Mesendoderm (in vitro differentiated cells): ENCODE measurements at regions not wholly inside any gene's neighbourhood (a gene's known extent, or its start where the extent isn't known, plus 50 kb on each side); places are given as distances from the start of the nearest gene placed in this dataset.

Source experiments
- DNase-seq: peaks from one replicate; pipeline ENCODE4 v3.0.0; 2013
- H2AK5ac ChIP-seq: 2 replicates; pipeline ENCODE4 v1.6.1; 2013; ENCODE audit warnings: low read length, inconsistent platforms
- H2BK120ac ChIP-seq: 2 replicates; pipeline ENCODE4 v1.6.1; 2013; ENCODE audit warnings: low read depth, mild to moderate bottlenecking, low read length, moderate library complexity, mixed read lengths
- H2BK15ac ChIP-seq: replicated peaks from 2 replicates; pipeline ENCODE4 v1.6.1; 2013; ENCODE audit warnings: low read depth, mild to moderate bottlenecking, moderate library complexity
- H2BK5ac ChIP-seq: 2 replicates; pipeline ENCODE4 v1.6.1; 2013; ENCODE audit warnings: low read length, inconsistent platforms
- H3K18ac ChIP-seq: 2 replicates; pipeline ENCODE4 v1.6.1; 2013; ENCODE audit warnings: mild to moderate bottlenecking, low read length, mixed read lengths
- H3K23ac ChIP-seq: one replicate; pipeline ENCODE4 v1.6.1; 2013; ENCODE audit warnings: low read length
- H3K27ac ChIP-seq: 2 replicates; pipeline ENCODE4 v1.5.1; 2013; ENCODE audit warnings: low read depth, mild to moderate bottlenecking, inconsistent platforms, low read length, moderate library complexity
- H3K27me3 ChIP-seq: 2 replicates; pipeline ENCODE4 v1.6.1; 2013; ENCODE audit warnings: low read length, control low read depth, mild to moderate bottlenecking, inconsistent platforms; ENCODE audit not compliant: insufficient read depth, poor library complexity
- H3K36me3 ChIP-seq: 2 replicates; pipeline ENCODE4 v1.6.1; 2013; ENCODE audit warnings: low read length, inconsistent platforms; ENCODE audit not compliant: control insufficient read depth, insufficient read depth
- H3K4ac ChIP-seq: one replicate; pipeline ENCODE4 v1.6.1; 2013; ENCODE audit warnings: low read depth, mild to moderate bottlenecking, low read length, moderate library complexity
- H3K4me1 ChIP-seq: 2 replicates; pipeline ENCODE4 v1.6.1; 2013; ENCODE audit warnings: low read depth, low read length, inconsistent platforms; ENCODE audit not compliant: control insufficient read depth
- H3K4me2 ChIP-seq: 2 replicates; pipeline ENCODE4 v1.6.1; 2013; ENCODE audit warnings: low read length
- H3K4me3 ChIP-seq: 2 replicates; pipeline ENCODE4 v1.5.1; 2013; ENCODE audit warnings: mild to moderate bottlenecking, low read length
- H3K56ac ChIP-seq: one replicate; pipeline ENCODE4 v1.6.1; 2013; ENCODE audit warnings: low read length
- H3K79me1 ChIP-seq: 2 replicates; pipeline ENCODE4 v1.6.1; 2013; ENCODE audit warnings: low read length, inconsistent platforms
- H3K79me2 ChIP-seq: 2 replicates; pipeline ENCODE4 v1.6.1; 2013; ENCODE audit warnings: mild to moderate bottlenecking, low read length; ENCODE audit not compliant: control insufficient read depth, insufficient read depth
- H3K9ac ChIP-seq: 2 replicates; pipeline ENCODE4 v1.6.1; 2013; ENCODE audit warnings: low read length, inconsistent platforms
- H4K5ac ChIP-seq: one replicate; pipeline ENCODE4 v1.6.1; 2013; ENCODE audit warnings: low read length
- H4K8ac ChIP-seq: one replicate; pipeline ENCODE4 v1.6.1; 2013; ENCODE audit warnings: low read depth, mild to moderate bottlenecking, control low read depth, low read length, moderate library complexity
- WGBS: extraction: QIAGEN DNeasy Blood & Tissue Kit; methylation state at CpG from one replicate; pipeline ENCODE4 v1.1.7; 2013; ENCODE audit warnings: low lambda C conversion rate, missing lambda C conversion rate; ENCODE audit not compliant: insufficient coverage; ENCODE audit errors: extremely low coverage; 5-methylcytosine and 5-hydroxymethylcytosine counted together

GRCh38 chr9:91085517-91086291, 276.0 kb downstream of the AUH start:
- Histone ChIP-seq H3K56ac (no peak overlapping the region), H3K4me2 (no peak overlapping the region), H3K23ac (no peak overlapping the region), H4K5ac (no peak overlapping the region), H3K9ac (no peak overlapping the region), H4K8ac (no peak overlapping the region), H3K18ac (no peak overlapping the region), H2AK5ac (no peak overlapping the region), H2BK5ac (no peak overlapping the region), H3K4me1 (peaks cover 2% of the 10 kb centered on the region), H3K27me3 (no peaks in the 10 kb centered on the region), H3K36me3 (no peaks in the 10 kb centered on the region), H3K79me1 (no peaks in the 10 kb centered on the region), H3K79me2 (no peaks in the 10 kb centered on the region), H2BK120ac (no peak overlapping the region), H3K4me3 (no peak overlapping the region), H3K27ac (no peak overlapping the region), H2BK15ac (no peak overlapping the region), H3K4ac (no peak overlapping the region)
- WGBS: no CpG with 5 or more reads among the region's 2 CpGs
- no peak for DNase-seq

GRCh38 chr9:91086657-91087461, 274.9 kb downstream of the AUH start:
- H3K18ac ChIP-seq: no peak overlapping the region
- no peak overlapping the region for H4K5ac ChIP-seq
- H3K4me1 ChIP-seq: peaks cover 2% of the 10 kb centered on the region
- no peaks in the 10 kb centered on the region for H3K36me3 ChIP-seq
- no peak overlapping the region for H3K9ac ChIP-seq
- no peak overlapping the region for H3K56ac ChIP-seq
- no peak overlapping the region for H3K4me2 ChIP-seq
- no peaks in the 10 kb centered on the region for H3K79me2 ChIP-seq
- H2AK5ac ChIP-seq: no peak overlapping the region
- no peaks in the 10 kb centered on the region for H3K79me1 ChIP-seq
- no peak for DNase-seq
- no peak overlapping the region for H3K23ac ChIP-seq
- no peak overlapping the region for H2BK5ac ChIP-seq
- H3K27ac ChIP-seq: no peak overlapping the region
- no peak overlapping the region for H2BK15ac ChIP-seq
- H2BK120ac ChIP-seq: no peak overlapping the region
- H3K4ac ChIP-seq: no peak overlapping the region
- H4K8ac ChIP-seq: no peak overlapping the region
- H3K27me3 ChIP-seq: no peaks in the 10 kb centered on the region
- no peak overlapping the region for H3K4me3 ChIP-seq

- no peaks in the 10 kb centered on the region for H3K27me3 ChIP-seq
- no peak overlapping the region for H3K27ac ChIP-seq
- H3K4me2 ChIP-seq: no peak overlapping the region
- no peak for DNase-seq
- H3K18ac ChIP-seq: no peak overlapping the region
- no peaks in the 10 kb centered on the region for H3K79me1 ChIP-seq
- no peak overlapping the region for H4K5ac ChIP-seq
- H2BK120ac ChIP-seq: no peak overlapping the region
- H3K4ac ChIP-seq: no peak overlapping the region
- H2BK5ac ChIP-seq: no peak overlapping the region
- no peak overlapping the region for H4K8ac ChIP-seq
- H3K4me1 ChIP-seq: peaks cover 2% of the 10 kb centered on the region
- H3K36me3 ChIP-seq: no peaks in the 10 kb centered on the region
- H3K56ac ChIP-seq: no peak overlapping the region
- H2BK15ac ChIP-seq: no peak overlapping the region
- H3K9ac ChIP-seq: no peak overlapping the region
- H3K4me3 ChIP-seq: no peak overlapping the region
- no peak overlapping the region for H2AK5ac ChIP-seq
- H3K23ac ChIP-seq: no peak overlapping the region
- no peaks in the 10 kb centered on the region for H3K79me2 ChIP-seq
Observed at GRCh38 chr9:91087462-91087759, 274.3 kb downstream of the AUH start.

- Histone ChIP-seq H2BK120ac (no peak overlapping the region), H3K9ac (no peak overlapping the region), H4K5ac (no peak overlapping the region), H3K18ac (no peak overlapping the region), H3K79me2 (no peaks in the 10 kb centered on the region), H2BK15ac (no peak overlapping the region), H3K4me3 (no peak overlapping the region), H3K4me1 (peaks cover 2% of the 10 kb centered on the region), H3K27ac (no peak overlapping the region), H3K4me2 (no peak overlapping the region), H3K79me1 (no peaks in the 10 kb centered on the region), H3K4ac (no peak overlapping the region), H3K23ac (no peak overlapping the region), H3K27me3 (no peaks in the 10 kb centered on the region), H4K8ac (no peak overlapping the region), H2AK5ac (no peak overlapping the region), H3K56ac (no peak overlapping the region), H2BK5ac (no peak overlapping the region), H3K36me3 (no peaks in the 10 kb centered on the region)
- peak; percentile 66 for DNase-seq
- no CpG with 5 or more reads among the region's 6 CpGs for WGBS
Observed at GRCh38 chr9:91089405-91090129, 272.2 kb downstream of the AUH start.

GRCh38 chr9:91090130-91090410, 271.6 kb downstream of the AUH start:
- Histone ChIP-seq H3K56ac (no peak overlapping the region), H3K36me3 (no peaks in the 10 kb centered on the region), H3K4ac (no peak overlapping the region), H3K27ac (no peak overlapping the region), H2BK5ac (no peak overlapping the region), H2AK5ac (no peak overlapping the region), H3K4me2 (no peak overlapping the region), H4K5ac (no peak overlapping the region), H2BK120ac (no peak overlapping the region), H3K79me2 (no peaks in the 10 kb centered on the region), H3K4me1 (no peaks in the 10 kb centered on the region), H3K23ac (no peak overlapping the region), H3K9ac (no peak overlapping the region), H3K79me1 (no peaks in the 10 kb centered on the region), H3K4me3 (no peak overlapping the region), H4K8ac (no peak overlapping the region), H3K18ac (no peak overlapping the region), H3K27me3 (no peaks in the 10 kb centered on the region), H2BK15ac (no peak overlapping the region)
- DNase-seq: no peak
- WGBS: no CpG with 5 or more reads among the region's 5 CpGs
